Progenitor cell of endocrine pancreas (in vitro differentiated cells): ENCODE measurements at regions not wholly inside any gene's neighbourhood (a gene's known extent, or its start where the extent isn't known, plus 50 kb on each side); places are given as distances from the start of the nearest gene placed in this dataset.

Source experiments
- DNase-seq: peaks from one replicate; pipeline ENCODE4 v3.0.0; 2021; ENCODE audit warnings: low spot score; ENCODE audit not compliant: unreplicated experiment
- H3K27ac Mint-ChIP-seq: 2 replicates; pipeline ENCODE4 v1.8.0; 2021; ENCODE audit warnings: mild to moderate bottlenecking, moderate library complexity, mixed read lengths
- H3K27me3 Mint-ChIP-seq: 2 replicates; pipeline ENCODE4 v1.8.0; 2021; ENCODE audit warnings: mixed read lengths
- H3K36me3 Mint-ChIP-seq: 2 replicates; pipeline ENCODE4 v1.8.0; 2022; ENCODE audit warnings: mixed read lengths; ENCODE audit not compliant: insufficient read depth
- H3K4me1 Mint-ChIP-seq: 2 replicates; pipeline ENCODE4 v1.8.0; 2021; ENCODE audit warnings: low read depth, mixed read lengths
- H3K4me3 Mint-ChIP-seq: 2 replicates; pipeline ENCODE4 v1.8.0; 2021; ENCODE audit warnings: low read depth, mild to moderate bottlenecking, moderate library complexity, mixed read lengths
- H3K9me3 Mint-ChIP-seq: 2 replicates; pipeline ENCODE4 v1.8.0; 2021; ENCODE audit warnings: low read depth, mixed read lengths
- TF ChIP-seq, protein P1 (sequence below): fragments of 200-600 bp; sonication (generic); IDR thresholded peaks from one replicate; pipeline ENCODE4 v1.5.0; 2021; ENCODE audit warnings: antibody characterized with exemption, mild to moderate bottlenecking; ENCODE audit not compliant: unreplicated experiment

- Mint-ChIP-seq H3K9me3 (no peaks in the 10 kb centered on the region), H3K36me3 (no peaks in the 10 kb centered on the region), H3K4me1 (no peaks in the 10 kb centered on the region), H3K4me3 (no peak overlapping the region), H3K27ac (no peak overlapping the region), H3K27me3 (peaks cover 2% of the 10 kb centered on the region)
- no peak for DNase-seq
- TF ChIP-seq, protein P1, sequence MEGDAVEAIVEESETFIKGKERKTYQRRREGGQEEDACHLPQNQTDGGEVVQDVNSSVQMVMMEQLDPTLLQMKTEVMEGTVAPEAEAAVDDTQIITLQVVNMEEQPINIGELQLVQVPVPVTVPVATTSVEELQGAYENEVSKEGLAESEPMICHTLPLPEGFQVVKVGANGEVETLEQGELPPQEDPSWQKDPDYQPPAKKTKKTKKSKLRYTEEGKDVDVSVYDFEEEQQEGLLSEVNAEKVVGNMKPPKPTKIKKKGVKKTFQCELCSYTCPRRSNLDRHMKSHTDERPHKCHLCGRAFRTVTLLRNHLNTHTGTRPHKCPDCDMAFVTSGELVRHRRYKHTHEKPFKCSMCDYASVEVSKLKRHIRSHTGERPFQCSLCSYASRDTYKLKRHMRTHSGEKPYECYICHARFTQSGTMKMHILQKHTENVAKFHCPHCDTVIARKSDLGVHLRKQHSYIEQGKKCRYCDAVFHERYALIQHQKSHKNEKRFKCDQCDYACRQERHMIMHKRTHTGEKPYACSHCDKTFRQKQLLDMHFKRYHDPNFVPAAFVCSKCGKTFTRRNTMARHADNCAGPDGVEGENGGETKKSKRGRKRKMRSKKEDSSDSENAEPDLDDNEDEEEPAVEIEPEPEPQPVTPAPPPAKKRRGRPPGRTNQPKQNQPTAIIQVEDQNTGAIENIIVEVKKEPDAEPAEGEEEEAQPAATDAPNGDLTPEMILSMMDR, result no peak
Observed at GRCh38 chr15:87213626-87214025, 1042.9 kb downstream of the NTRK3 start.

DNA sequence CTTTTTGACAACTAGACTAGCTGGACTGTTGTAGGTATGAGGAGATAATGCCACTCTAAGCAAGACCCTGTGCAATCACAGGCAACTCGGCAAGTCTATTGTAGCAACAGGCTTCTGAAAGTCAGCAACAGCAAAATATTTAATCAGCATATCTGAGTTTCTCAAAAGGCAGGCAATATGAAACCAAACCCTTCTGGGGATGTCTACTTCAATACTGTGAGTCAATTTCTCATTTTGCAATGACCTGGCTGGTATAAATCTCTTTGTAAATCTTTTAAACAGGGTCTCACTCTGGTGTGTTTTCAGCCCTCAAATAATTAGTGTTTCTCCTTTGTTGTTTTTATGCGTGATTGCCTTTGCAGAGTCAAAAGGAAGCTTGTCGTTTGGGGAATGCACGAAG, 1044.5 kb downstream of the NTRK3 start:
- Mint-ChIP-seq H3K4me1 (no peaks in the 10 kb centered on the region), H3K27me3 (peaks cover 2% of the 10 kb centered on the region), H3K4me3 (no peak overlapping the region), H3K36me3 (no peaks in the 10 kb centered on the region), H3K9me3 (no peaks in the 10 kb centered on the region), H3K27ac (no peak overlapping the region)
- TF ChIP-seq, protein P1, result no peak
- no peak for DNase-seq

- no peak for DNase-seq
- no peak overlapping the region for H3K4me3 Mint-ChIP-seq
- H3K36me3 Mint-ChIP-seq, result no peaks in the 10 kb centered on the region
- H3K9me3 Mint-ChIP-seq, result no peaks in the 10 kb centered on the region
- no peaks in the 10 kb centered on the region for H3K4me1 Mint-ChIP-seq
- no peak overlapping the region for H3K27ac Mint-ChIP-seq
- H3K27me3 Mint-ChIP-seq, result peaks cover 2% of the 10 kb centered on the region
- TF ChIP-seq, protein P1, result no peak
Observed at GRCh38 chr15:87211547-87211946, 1045.0 kb downstream of the NTRK3 start.

- Mint-ChIP-seq H3K36me3 (no peaks in the 10 kb centered on the region), H3K27ac (no peak overlapping the region)
- no peak for DNase-seq
Observed at GRCh38 chr15:87209891-87210689, 1046.4 kb downstream of the NTRK3 start.

GRCh38 chr15:87207990-87208580, 1048.5 kb downstream of the NTRK3 start:
- TF ChIP-seq, protein P1, result no peak
- no peak overlapping the region for H3K27ac Mint-ChIP-seq
- H3K36me3 Mint-ChIP-seq, result no peaks in the 10 kb centered on the region
- H3K9me3 Mint-ChIP-seq, result no peaks in the 10 kb centered on the region
- H3K27me3 Mint-ChIP-seq, result no peaks in the 10 kb centered on the region
- DNase-seq, result no peak
- H3K4me1 Mint-ChIP-seq, result no peaks in the 10 kb centered on the region
- no peak overlapping the region for H3K4me3 Mint-ChIP-seq

More at GRCh38 chr15:87209891-87210689, 1046.4 kb downstream of the NTRK3 start:
- TF ChIP-seq, protein P1, result no peak
- Mint-ChIP-seq H3K4me3 (no peak overlapping the region), H3K4me1 (no peaks in the 10 kb centered on the region), H3K9me3 (no peaks in the 10 kb centered on the region), H3K27me3 (peaks cover 2% of the 10 kb centered on the region)
